ENCODE measurements at regions not wholly inside any gene's neighbourhood (a gene's known extent, or its start where the extent isn't known, plus 50 kb on each side); places are given as distances from the start of the nearest gene placed in this dataset.

DNA sequence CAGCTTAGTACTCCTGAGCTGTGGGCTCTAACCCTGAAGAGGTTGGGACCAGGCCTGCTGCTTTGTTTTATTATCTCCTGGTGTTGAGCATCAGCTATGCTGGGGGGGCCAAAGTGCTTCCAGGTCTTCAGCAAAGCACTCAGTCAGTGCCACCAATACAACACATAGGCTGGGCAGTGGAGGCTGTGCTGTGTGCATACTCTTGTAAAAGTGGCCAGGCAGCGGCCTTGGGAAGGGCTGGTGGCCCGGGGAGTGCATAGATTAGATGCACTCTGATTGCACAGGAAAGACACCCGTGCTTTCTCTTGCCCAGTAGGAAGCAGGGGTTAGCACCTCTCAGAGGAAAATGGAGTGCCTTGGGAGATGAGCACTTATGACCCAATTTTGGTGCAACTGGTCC, 534.0 kb downstream of the ARAP2 start:
- TF ChIP-seq EZH2phosphoT487 (IDR thresholded peaks at IDR 0.05): no peak
- TF ChIP-seq, protein P1, sequence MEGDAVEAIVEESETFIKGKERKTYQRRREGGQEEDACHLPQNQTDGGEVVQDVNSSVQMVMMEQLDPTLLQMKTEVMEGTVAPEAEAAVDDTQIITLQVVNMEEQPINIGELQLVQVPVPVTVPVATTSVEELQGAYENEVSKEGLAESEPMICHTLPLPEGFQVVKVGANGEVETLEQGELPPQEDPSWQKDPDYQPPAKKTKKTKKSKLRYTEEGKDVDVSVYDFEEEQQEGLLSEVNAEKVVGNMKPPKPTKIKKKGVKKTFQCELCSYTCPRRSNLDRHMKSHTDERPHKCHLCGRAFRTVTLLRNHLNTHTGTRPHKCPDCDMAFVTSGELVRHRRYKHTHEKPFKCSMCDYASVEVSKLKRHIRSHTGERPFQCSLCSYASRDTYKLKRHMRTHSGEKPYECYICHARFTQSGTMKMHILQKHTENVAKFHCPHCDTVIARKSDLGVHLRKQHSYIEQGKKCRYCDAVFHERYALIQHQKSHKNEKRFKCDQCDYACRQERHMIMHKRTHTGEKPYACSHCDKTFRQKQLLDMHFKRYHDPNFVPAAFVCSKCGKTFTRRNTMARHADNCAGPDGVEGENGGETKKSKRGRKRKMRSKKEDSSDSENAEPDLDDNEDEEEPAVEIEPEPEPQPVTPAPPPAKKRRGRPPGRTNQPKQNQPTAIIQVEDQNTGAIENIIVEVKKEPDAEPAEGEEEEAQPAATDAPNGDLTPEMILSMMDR (IDR thresholded peaks at IDR 0.05): no peak
- no peak for TF ChIP-seq EZH2 (IDR thresholded peaks at IDR 0.05)

Measured in neural progenitor cell (in vitro differentiated cells).